HepG2 (cell line): ENCODE measurements at regions not wholly inside any gene's neighbourhood (a gene's known extent, or its start where the extent isn't known, plus 50 kb on each side); places are given as distances from the start of the nearest gene placed in this dataset.

ENCODE experiments used
- SMAD1 ChIP-seq: sonication (generic); formaldehyde crosslinking; IDR thresholded peaks from 2 replicates; pipeline ENCODE4 v1.4.0; 2020; ENCODE audit warnings: missing genetic modification reagents, low read depth, mild to moderate bottlenecking, borderline replicate concordance
- ZBTB21 ChIP-seq: sonication (generic); formaldehyde crosslinking; IDR thresholded peaks from 2 replicates; pipeline ENCODE4 v1.4.0; 2020; ENCODE audit warnings: missing genetic modification reagents
- TF ChIP-seq, protein P1 (sequence below): sonication (generic); formaldehyde crosslinking; IDR thresholded peaks from 2 replicates; pipeline ENCODE4 v1.4.0; 2020; ENCODE audit warnings: low read depth, mild to moderate bottlenecking, missing genetic modification reagents
- TF ChIP-seq, protein P2 (sequence below): sonication (generic); formaldehyde crosslinking; IDR thresholded peaks from 2 replicates; pipeline ENCODE4 v1.5.0; 2020; ENCODE audit warnings: mild to moderate bottlenecking, missing genetic modification reagents, moderate library complexity

GRCh38 chr20:55760586-55760985, 244.7 kb downstream of the CBLN4 start:
- TF ChIP-seq, protein P1, sequence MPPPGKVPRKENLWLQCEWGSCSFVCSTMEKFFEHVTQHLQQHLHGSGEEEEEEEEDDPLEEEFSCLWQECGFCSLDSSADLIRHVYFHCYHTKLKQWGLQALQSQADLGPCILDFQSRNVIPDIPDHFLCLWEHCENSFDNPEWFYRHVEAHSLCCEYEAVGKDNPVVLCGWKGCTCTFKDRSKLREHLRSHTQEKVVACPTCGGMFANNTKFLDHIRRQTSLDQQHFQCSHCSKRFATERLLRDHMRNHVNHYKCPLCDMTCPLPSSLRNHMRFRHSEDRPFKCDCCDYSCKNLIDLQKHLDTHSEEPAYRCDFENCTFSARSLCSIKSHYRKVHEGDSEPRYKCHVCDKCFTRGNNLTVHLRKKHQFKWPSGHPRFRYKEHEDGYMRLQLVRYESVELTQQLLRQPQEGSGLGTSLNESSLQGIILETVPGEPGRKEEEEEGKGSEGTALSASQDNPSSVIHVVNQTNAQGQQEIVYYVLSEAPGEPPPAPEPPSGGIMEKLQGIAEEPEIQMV (CRISPR knock-in tag) = no peak
- no peak for TF ChIP-seq SMAD1 (CRISPR knock-in tag)
- no peak for TF ChIP-seq ZBTB21 (CRISPR knock-in tag)
- TF ChIP-seq, protein P2, sequence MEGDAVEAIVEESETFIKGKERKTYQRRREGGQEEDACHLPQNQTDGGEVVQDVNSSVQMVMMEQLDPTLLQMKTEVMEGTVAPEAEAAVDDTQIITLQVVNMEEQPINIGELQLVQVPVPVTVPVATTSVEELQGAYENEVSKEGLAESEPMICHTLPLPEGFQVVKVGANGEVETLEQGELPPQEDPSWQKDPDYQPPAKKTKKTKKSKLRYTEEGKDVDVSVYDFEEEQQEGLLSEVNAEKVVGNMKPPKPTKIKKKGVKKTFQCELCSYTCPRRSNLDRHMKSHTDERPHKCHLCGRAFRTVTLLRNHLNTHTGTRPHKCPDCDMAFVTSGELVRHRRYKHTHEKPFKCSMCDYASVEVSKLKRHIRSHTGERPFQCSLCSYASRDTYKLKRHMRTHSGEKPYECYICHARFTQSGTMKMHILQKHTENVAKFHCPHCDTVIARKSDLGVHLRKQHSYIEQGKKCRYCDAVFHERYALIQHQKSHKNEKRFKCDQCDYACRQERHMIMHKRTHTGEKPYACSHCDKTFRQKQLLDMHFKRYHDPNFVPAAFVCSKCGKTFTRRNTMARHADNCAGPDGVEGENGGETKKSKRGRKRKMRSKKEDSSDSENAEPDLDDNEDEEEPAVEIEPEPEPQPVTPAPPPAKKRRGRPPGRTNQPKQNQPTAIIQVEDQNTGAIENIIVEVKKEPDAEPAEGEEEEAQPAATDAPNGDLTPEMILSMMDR (CRISPR knock-in tag) = no peak
